PC-9 (cell line): ENCODE measurements at regions not wholly inside any gene's neighbourhood (a gene's known extent, or its start where the extent isn't known, plus 50 kb on each side); places are given as distances from the start of the nearest gene placed in this dataset.

Experiments
- BruUV-seq: library from RNA; stranded (reverse); fragments of 400-500 nt; replicated peaks from 2 replicates; lab custom pipeline; 2021; lab: Mats Ljungman, UMichigan
- CTCF ChIA-PET: fragments of 300-600 bp; sonication (Branson Sonifier 250); formaldehyde crosslinking; loops from one replicate; lab custom pipeline; 2022; ENCODE audit warnings: antibody characterized with exemption; lab: Charles Lee
- POLR2A ChIA-PET: fragments of 300-600 bp; sonication (Branson Sonifier 250); formaldehyde crosslinking; loops from one replicate; lab custom pipeline; 2022; ENCODE audit warnings: antibody characterized with exemption; ENCODE audit not compliant: unreplicated experiment; lab: Charles Lee
- DNase-seq, 2 experiments: peaks; one replicate each; pipeline versions ENCODE4 v3.0.0 to v3.0.0-alpha.2; 2015 to 2022; ENCODE audit warnings: mixed read lengths in 1 of 2
- H2AFZ ChIP-seq: fragments of 200-600 bp; sonication (generic); 2 replicates; pipeline ENCODE4 v1.8.1; 2017; ENCODE audit warnings: antibody characterized with exemption
- H3F3A ChIP-seq: fragments of 200-600 bp; sonication (generic); 2 replicates; pipeline ENCODE4 v1.8.1; 2017; ENCODE audit warnings: antibody characterized with exemption, mild to moderate bottlenecking, low read depth; ENCODE audit not compliant: insufficient read depth
- H3K27ac ChIP-seq: fragments of 200-600 bp; sonication (generic); 2 replicates; pipeline ENCODE4 v1.6.1; 2016; ENCODE audit warnings: mixed run types
- H3K27me3 ChIP-seq: fragments of 200-600 bp; sonication (generic); 2 replicates; pipeline ENCODE4 v1.6.1; 2016; ENCODE audit warnings: low read depth, mixed run types; ENCODE audit not compliant: insufficient read depth
- H3K36me3 ChIP-seq: fragments of 200-600 bp; sonication (generic); 2 replicates; pipeline ENCODE4 v1.6.1; 2016; ENCODE audit warnings: low read depth, mixed run types
- H3K4me1 ChIP-seq: fragments of 200-600 bp; sonication (generic); replicated peaks from 2 replicates; pipeline ENCODE4 v1.6.1; 2016; ENCODE audit warnings: mixed run types; ENCODE audit not compliant: insufficient read depth
- H3K4me2 ChIP-seq: fragments of 200-600 bp; sonication (generic); 2 replicates; pipeline ENCODE4 v1.6.1; 2017; ENCODE audit warnings: mixed run types
- H3K4me3 ChIP-seq: fragments of 200-600 bp; sonication (generic); 2 replicates; pipeline ENCODE4 v1.6.1; 2016; ENCODE audit warnings: mixed run types
- H3K79me2 ChIP-seq: fragments of 200-600 bp; sonication (generic); 2 replicates; pipeline ENCODE4 v1.6.1; 2017; ENCODE audit warnings: low read depth, mixed run types
- H3K9me2 ChIP-seq: fragments of 200-600 bp; sonication (generic); 2 replicates; pipeline ENCODE4 v1.8.1; 2017; ENCODE audit warnings: mild to moderate bottlenecking; ENCODE audit not compliant: insufficient read depth
- H3K9me3 ChIP-seq: fragments of 200-600 bp; sonication (generic); 2 replicates; pipeline ENCODE4 v1.8.1; 2016; ENCODE audit warnings: low read depth; ENCODE audit not compliant: insufficient read depth
- H4K20me1 ChIP-seq: fragments of 200-600 bp; sonication (generic); 2 replicates; pipeline ENCODE4 v1.8.1; 2017; ENCODE audit not compliant: insufficient read depth
- CTCF ChIP-seq: fragments of 200-600 bp; sonication (generic); conservative IDR thresholded peaks from 2 replicates; pipeline ENCODE4 v1.6.1; 2017; ENCODE audit warnings: mixed run types, antibody characterized with exemption, mild to moderate bottlenecking, moderate library complexity
- EZH2 ChIP-seq: fragments of 200-600 bp; sonication (generic); IDR thresholded peaks from 2 replicates; pipeline ENCODE4 v1.8.0; 2017; ENCODE audit warnings: antibody characterized with exemption, low read depth
- intact Hi-C: fragments of 100-400 bp; cut with micrococcal nuclease; formaldehyde crosslinking; loops from one replicate; pipeline ENCODE4 v1.10.0; 2022; ENCODE audit not compliant: unreplicated experiment

DNA sequence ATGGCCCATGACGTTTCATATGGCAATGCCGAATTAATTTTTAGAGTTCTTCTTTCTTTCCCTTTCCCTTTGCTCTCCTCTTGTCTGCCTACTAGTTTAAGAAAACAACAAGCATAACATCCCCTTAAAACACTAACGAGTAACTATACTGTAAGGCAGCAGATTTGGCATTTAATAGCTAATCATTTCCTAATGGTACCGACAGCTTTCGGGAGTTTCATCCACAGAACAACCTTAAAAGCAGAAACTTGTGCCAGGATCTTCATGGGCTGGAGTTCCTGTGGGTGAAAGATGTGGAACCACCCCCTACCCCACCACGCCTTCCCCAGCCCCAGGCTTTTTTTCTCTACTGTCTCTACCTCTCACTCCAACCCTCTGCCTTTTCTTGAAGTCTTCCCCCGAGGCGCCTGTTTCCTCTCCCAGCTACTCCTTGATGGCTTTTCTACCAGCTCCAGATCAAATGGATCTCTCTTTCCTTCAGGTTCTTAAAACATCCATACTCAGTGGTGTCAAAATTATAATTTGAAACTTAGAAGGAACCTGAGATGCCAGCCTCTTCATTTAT, 319.5 kb downstream of the PIK3R1 start:
- POLR2A ChIA-PET: interaction anchor here (0.6 kb wide), 2 partner anchors 124 to 158 kb away, joined by 4 read pairs; no protein-coding TSS in a partner anchor
- Histone ChIP-seq H3K36me3 (no peaks in the 10 kb centered on the region), H3K9me2 (no peaks in the 10 kb centered on the region), H2AFZ (no peak overlapping the region), H3K27ac (no peak overlapping the region), H4K20me1 (no peaks in the 10 kb centered on the region), H3K4me2 (no peak overlapping the region), H3F3A (no peaks in the 10 kb centered on the region), H3K4me3 (no peak overlapping the region), H3K27me3 (no peaks in the 10 kb centered on the region), H3K4me1 (no peaks in the 10 kb centered on the region), H3K79me2 (no peaks in the 10 kb centered on the region), H3K9me3 (no peaks in the 10 kb centered on the region)
- no TSS peak for BruUV-seq
- CTCF ChIA-PET: no interaction called here
- intact Hi-C loops: no loop called here
- TF ChIP-seq CTCF (no peak), EZH2 (no peak)
- DNase-seq: no peak

DNA sequence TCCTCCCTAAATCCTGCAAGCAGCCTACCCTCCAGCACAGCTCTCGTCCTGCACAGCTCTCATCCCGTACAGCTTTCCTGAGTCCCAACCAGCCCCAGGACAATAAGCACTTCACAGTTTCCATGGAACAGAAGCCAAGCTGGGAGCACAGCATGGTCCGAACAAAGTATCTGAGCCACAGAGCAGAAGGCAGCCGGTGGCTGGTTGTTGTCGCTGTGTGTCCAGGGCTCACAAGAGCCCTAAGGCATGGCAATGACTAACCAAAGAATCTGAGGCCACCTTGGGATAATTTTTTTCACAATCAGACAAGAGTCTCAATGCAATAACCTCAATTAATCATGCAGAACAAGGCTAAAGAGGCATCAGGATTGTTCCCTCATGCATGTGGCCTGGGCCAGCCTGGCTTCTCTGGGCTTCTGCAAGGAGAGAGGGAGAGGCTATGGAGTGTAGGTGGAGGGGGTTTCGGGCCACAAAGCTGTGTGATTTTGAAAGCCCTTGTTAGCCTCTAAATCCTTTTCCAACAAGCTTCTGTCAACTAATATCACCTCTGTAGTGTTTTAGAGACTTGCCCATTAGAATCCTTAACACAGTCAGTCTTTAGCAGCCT, 323.4 kb downstream of the PIK3R1 start:
- no TSS peak for BruUV-seq
- no peaks in the 10 kb centered on the region for H4K20me1 ChIP-seq
- intact Hi-C loops: no loop called here
- ChIA-PET POLR2A (no interaction called here), CTCF (no interaction called here)
- H3K27ac ChIP-seq: no peak overlapping the region
- no peaks in the 10 kb centered on the region for H3F3A ChIP-seq
- H3K27me3 ChIP-seq: no peaks in the 10 kb centered on the region
- H2AFZ ChIP-seq: no peak overlapping the region
- H3K4me1 ChIP-seq: no peaks in the 10 kb centered on the region
- no peak overlapping the region for H3K4me3 ChIP-seq
- H3K9me2 ChIP-seq: no peaks in the 10 kb centered on the region
- TF ChIP-seq EZH2: no peak
- TF ChIP-seq CTCF: no peak
- no peak for DNase-seq
- H3K4me2 ChIP-seq: no peak overlapping the region
- no peaks in the 10 kb centered on the region for H3K79me2 ChIP-seq
- H3K36me3 ChIP-seq: no peaks in the 10 kb centered on the region
- no peaks in the 10 kb centered on the region for H3K9me3 ChIP-seq

GRCh38 chr5:68540798-68541590, 325.4 kb downstream of the PIK3R1 start:
- no TSS peak for BruUV-seq
- H3K9me3 ChIP-seq: no peaks in the 10 kb centered on the region
- H3K27me3 ChIP-seq: no peaks in the 10 kb centered on the region
- H3K4me3 ChIP-seq: no peak overlapping the region
- H3K79me2 ChIP-seq: no peaks in the 10 kb centered on the region
- intact Hi-C loops: loop anchor here (10.0 kb wide), 1 partner anchor 144 kb away; no protein-coding TSS in a partner anchor
- no peaks in the 10 kb centered on the region for H3F3A ChIP-seq
- ChIA-PET CTCF (interaction anchor here (0.6 kb wide), 1 partner anchor 163 kb away, joined by 3 read pairs; no protein-coding TSS in a partner anchor), POLR2A (interaction anchor here (0.6 kb wide), 1 partner anchor 245 kb away, joined by 3 read pairs; no protein-coding TSS in a partner anchor)
- no peak overlapping the region for H3K27ac ChIP-seq
- H3K4me1 ChIP-seq: no peaks in the 10 kb centered on the region
- no peaks in the 10 kb centered on the region for H4K20me1 ChIP-seq
- no peak overlapping the region for H2AFZ ChIP-seq
- H3K36me3 ChIP-seq: no peaks in the 10 kb centered on the region
- TF ChIP-seq EZH2: no peak
- H3K9me2 ChIP-seq: no peaks in the 10 kb centered on the region
- no peak for DNase-seq
- H3K4me2 ChIP-seq: no peak overlapping the region
